ENCODE measurements at regions not wholly inside any gene's neighbourhood (a gene's known extent, or its start where the extent isn't known, plus 50 kb on each side); places are given as distances from the start of the nearest gene placed in this dataset.
"Not testable (repeated sequence)": the region's sequence is repeated elsewhere in the genome, so short reads cannot be mapped to it uniquely, and the experiment has no call there.

DNA sequence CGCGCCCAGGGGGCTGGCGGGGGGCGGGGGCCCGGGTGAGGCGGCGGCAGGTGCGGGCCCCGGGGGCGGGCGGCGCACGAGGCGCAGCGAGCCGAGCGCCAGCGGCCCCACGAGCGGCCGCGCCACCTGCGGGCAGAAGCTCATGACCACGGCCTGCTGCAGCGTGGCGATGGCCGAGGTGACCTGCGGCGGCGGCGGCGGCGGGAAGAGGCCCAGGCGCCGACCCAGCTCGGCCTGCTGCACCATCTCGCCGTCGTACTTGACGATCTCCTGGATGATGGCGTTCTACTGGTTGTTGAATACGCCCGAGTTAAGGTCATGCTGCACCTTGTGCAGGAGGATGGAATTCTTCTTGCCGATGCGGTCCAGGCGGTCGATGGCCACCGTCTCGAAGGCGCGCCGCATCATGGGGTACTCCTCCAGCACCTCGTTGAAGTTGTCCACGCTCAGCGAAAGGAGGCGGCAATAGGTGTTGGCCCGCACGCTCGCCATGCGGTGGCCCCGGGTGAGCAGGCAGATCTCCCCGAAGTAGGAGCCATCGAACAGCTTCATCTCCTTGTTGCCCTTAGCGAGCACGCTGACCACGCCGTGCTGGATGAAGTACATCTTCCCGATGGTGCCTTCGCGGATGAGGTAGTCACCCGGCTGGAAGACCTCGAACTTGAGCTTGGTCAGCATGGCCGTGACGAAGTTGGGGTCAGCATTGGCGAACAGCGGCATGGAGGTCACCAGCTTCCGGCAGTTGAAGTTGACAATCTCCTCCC is 89.5 kb downstream of the GOLGA8K start:
- not testable (repeated sequence) for TF ChIP-seq POLR2A, CTCF (IDR thresholded peaks at IDR 0.05)
